IMR-90 (cell line): ENCODE measurements at regions not wholly inside any gene's neighbourhood (a gene's known extent, or its start where the extent isn't known, plus 50 kb on each side); places are given as distances from the start of the nearest gene placed in this dataset.

Experiments
- ATAC-seq: fragments of 200-7000 bp; cut with Tn5 transposase; 2 replicates; pipeline ENCODE4 v1.9.1; 2020; ENCODE audit warnings: low read depth, mild to moderate bottlenecking, moderate library complexity
- BruUV-seq: library from RNA; stranded (reverse); fragments of 400-500 nt; replicated peaks from 2 replicates; lab custom pipeline; 2021; lab: Mats Ljungman, UMichigan
- CTCF ChIA-PET: fragments of 300-600 bp; formaldehyde crosslinking; extraction: SDS; loops from one replicate; lab custom pipeline; 2021; ENCODE audit warnings: antibody characterized with exemption; lab: Yijun Ruan, JAX
- POLR2A ChIA-PET: fragments of 300-600 bp; sonication (Branson Sonifier 250); formaldehyde crosslinking; loops from one replicate; lab custom pipeline; 2022; ENCODE audit warnings: antibody characterized with exemption; ENCODE audit not compliant: unreplicated experiment; lab: Charles Lee
- DNase-seq: peaks from one replicate; pipeline ENCODE4 v3.0.0; 2013
- H2AFZ ChIP-seq: replicated peaks from 2 replicates; pipeline ENCODE3; 2013; ENCODE audit warnings: low read length, mild to moderate bottlenecking; ENCODE audit not compliant: poor library complexity
- H2AK5ac ChIP-seq: 2 replicates; pipeline ENCODE4 v1.6.1; 2013; ENCODE audit warnings: low read depth, low read length, inconsistent platforms
- H2AK9ac ChIP-seq: replicated peaks from 2 replicates; pipeline ENCODE3; 2013; ENCODE audit warnings: mild to moderate bottlenecking, low read depth, low read length, moderate library complexity; ENCODE audit not compliant: poor library complexity
- H2BK120ac ChIP-seq: 2 replicates; pipeline ENCODE4 v1.6.1; 2013; ENCODE audit warnings: low read depth, low read length, inconsistent platforms
- H2BK15ac ChIP-seq: 3 replicates; pipeline ENCODE4 v1.6.1; 2013; ENCODE audit warnings: low read depth, low read length, inconsistent platforms
- H2BK20ac ChIP-seq: 2 replicates; pipeline ENCODE4 v1.6.1; 2013; ENCODE audit warnings: low read depth, mild to moderate bottlenecking, inconsistent platforms, low read length, moderate library complexity
- H2BK5ac ChIP-seq: 2 replicates; pipeline ENCODE4 v1.6.1; 2013; ENCODE audit warnings: mild to moderate bottlenecking, low read depth, low read length, inconsistent platforms; ENCODE audit not compliant: poor library complexity, severe bottlenecking
- H3K14ac ChIP-seq: replicated peaks from 2 replicates; pipeline ENCODE4 v1.6.1; 2013; ENCODE audit warnings: low read depth, low read length, inconsistent platforms
- H3K18ac ChIP-seq: 2 replicates; pipeline ENCODE4 v1.6.1; 2013; ENCODE audit warnings: low read depth, low read length, control low read depth
- H3K23ac ChIP-seq: 2 replicates; pipeline ENCODE4 v1.6.1; 2013; ENCODE audit warnings: low read depth, low read length, inconsistent platforms
- H3K27ac ChIP-seq: 2 replicates; pipeline ENCODE4 v1.5.1; 2013; ENCODE audit warnings: mild to moderate bottlenecking, control low read depth, low read length; ENCODE audit not compliant: insufficient read depth
- H3K27me3 ChIP-seq: 2 replicates; pipeline ENCODE4 v1.6.1; 2013; ENCODE audit warnings: low read length; ENCODE audit not compliant: control insufficient read depth, insufficient read depth
- H3K36me3 ChIP-seq: 2 replicates; pipeline ENCODE4 v1.6.1; 2013; ENCODE audit warnings: low read length, mixed read lengths; ENCODE audit not compliant: control insufficient read depth, insufficient read depth
- H3K4ac ChIP-seq: 2 replicates; pipeline ENCODE4 v1.6.1; 2013; ENCODE audit warnings: low read depth, low read length, inconsistent platforms
- H3K4me1 ChIP-seq: 2 replicates; pipeline ENCODE4 v1.6.1; 2013; ENCODE audit warnings: low read length, mixed read lengths; ENCODE audit not compliant: control insufficient read depth, insufficient read depth
- H3K4me2 ChIP-seq: 2 replicates; pipeline ENCODE4 v1.6.1; 2013; ENCODE audit warnings: low read depth, mild to moderate bottlenecking, control low read depth, low read length, moderate library complexity
- H3K4me3 ChIP-seq: 2 replicates; pipeline ENCODE4 v1.5.1; 2013; ENCODE audit warnings: low read depth, mild to moderate bottlenecking, control low read depth, low read length, moderate library complexity; ENCODE audit not compliant: insufficient read depth
- H3K56ac ChIP-seq: 2 replicates; pipeline ENCODE4 v1.6.1; 2013; ENCODE audit warnings: low read length, inconsistent platforms; ENCODE audit not compliant: insufficient read depth; ENCODE audit errors: extremely low read depth
- H3K79me1 ChIP-seq, 2 experiments: 2 replicates each; pipeline ENCODE4 v1.6.1; 2013; ENCODE audit warnings: low read length in 2 of 2, inconsistent platforms in 1 of 2, low read depth in 1 of 2
- H3K9ac ChIP-seq: 2 replicates; pipeline ENCODE4 v1.6.1; 2013; ENCODE audit warnings: low read depth, low read length, control low read depth
- H3K9me1 ChIP-seq: 2 replicates; pipeline ENCODE4 v1.6.1; 2013; ENCODE audit warnings: low read length, inconsistent platforms; ENCODE audit not compliant: insufficient read depth
- H3K9me3 ChIP-seq: 2 replicates; pipeline ENCODE4 v1.6.1; 2013; ENCODE audit warnings: low read length; ENCODE audit not compliant: control insufficient read depth, insufficient read depth
- H4K20me1 ChIP-seq: 2 replicates; pipeline ENCODE4 v1.6.1; 2013; ENCODE audit warnings: low read length, inconsistent platforms; ENCODE audit not compliant: insufficient read depth
- H4K5ac ChIP-seq: 2 replicates; pipeline ENCODE4 v1.6.1; 2013; ENCODE audit warnings: mild to moderate bottlenecking, low read depth, low read length, control low read depth
- H4K8ac ChIP-seq, 2 experiments: 2 replicates each; pipeline ENCODE4 v1.6.1; 2013; ENCODE audit warnings: low read depth in 2 of 2, low read length in 2 of 2, control low read depth in 1 of 2, inconsistent platforms in 1 of 2
- H4K91ac ChIP-seq: 2 replicates; pipeline ENCODE4 v1.6.1; 2013; ENCODE audit warnings: low read depth, low read length, inconsistent platforms; ENCODE audit not compliant: insufficient read depth
- BHLHE40 ChIP-seq: fragments of 150-350 bp; IDR thresholded peaks from 2 replicates; pipeline ENCODE4 v1.6.1; 2016; ENCODE audit warnings: mild to moderate bottlenecking, low read depth, low read length
- CEBPB ChIP-seq: IDR thresholded peaks from 2 replicates; pipeline ENCODE4 v1.6.1; 2012; ENCODE audit warnings: low read depth, low read length, improper control_type of control experiment
- CHD1 ChIP-seq: IDR thresholded peaks from 2 replicates; pipeline ENCODE4 v1.6.1; 2012; ENCODE audit warnings: low read depth, low read length, improper control_type of control experiment
- CTCF ChIP-seq: conservative IDR thresholded peaks from 2 replicates; pipeline ENCODE4 v1.5.1; 2012; ENCODE audit warnings: mild to moderate bottlenecking, low read depth, low read length, improper control_type of control experiment
- ELK1 ChIP-seq: fragments of 150-350 bp; IDR thresholded peaks from 2 replicates; pipeline ENCODE4 v1.6.1; 2016; ENCODE audit warnings: low read depth, mild to moderate bottlenecking, low read length, moderate library complexity, borderline replicate concordance
- FOS ChIP-seq: fragments of 150-350 bp; IDR thresholded peaks from 2 replicates; pipeline ENCODE4 v1.6.1; 2016; ENCODE audit warnings: low read depth, low read length
- MAFK ChIP-seq: IDR thresholded peaks from 2 replicates; pipeline ENCODE4 v1.6.1; 2012; ENCODE audit warnings: low read depth, low read length, improper control_type of control experiment
- MAZ ChIP-seq: IDR thresholded peaks from 2 replicates; pipeline ENCODE4 v1.6.1; 2012; ENCODE audit warnings: low read depth, mild to moderate bottlenecking, low read length, improper control_type of control experiment, moderate library complexity, borderline replicate concordance
- MXI1 ChIP-seq: IDR thresholded peaks from 2 replicates; pipeline ENCODE4 v1.6.1; 2012; ENCODE audit warnings: low read depth, mild to moderate bottlenecking, low read length, moderate library complexity, borderline replicate concordance
- NFE2L2 ChIP-seq: fragments of 150-350 bp; IDR thresholded peaks from 2 replicates; pipeline ENCODE4 v1.6.1; 2016; ENCODE audit warnings: low read depth, mild to moderate bottlenecking, low read length
- POLR2A ChIP-seq: IDR thresholded peaks from 2 replicates; pipeline ENCODE4 v1.6.1; 2012; ENCODE audit warnings: mild to moderate bottlenecking, low read depth, low read length
- RAD21 ChIP-seq: IDR thresholded peaks from 2 replicates; pipeline ENCODE4 v1.6.1; 2012; ENCODE audit warnings: low read length, improper control_type of control experiment
- RCOR1 ChIP-seq: IDR thresholded peaks from 2 replicates; pipeline ENCODE4 v1.6.1; 2012; ENCODE audit warnings: mild to moderate bottlenecking, low read length, improper control_type of control experiment; ENCODE audit not compliant: insufficient replicate concordance
- RFX5 ChIP-seq: IDR thresholded peaks from 2 replicates; pipeline ENCODE4 v1.8.0; 2012; ENCODE audit warnings: low read depth, mild to moderate bottlenecking, low read length, moderate library complexity
- SMC3 ChIP-seq: fragments of 150-350 bp; IDR thresholded peaks from 2 replicates; pipeline ENCODE4 v1.6.1; 2016; ENCODE audit warnings: low read depth, mild to moderate bottlenecking, antibody characterized with exemption, low read length, moderate library complexity
- WGBS, 2 experiments: methylation state at CpG; one replicate each; pipeline versions ENCODE4 v1.1.5 to v1.1.7; 2013; ENCODE audit warnings: missing lambda C conversion rate in 2 of 2; ENCODE audit not compliant: insufficient read length in 1 of 2; ENCODE audit errors: extremely low coverage in 2 of 2; 5-methylcytosine and 5-hydroxymethylcytosine counted together
- dilution Hi-C: fragments of 300-500 bp; cut with HindIII; formaldehyde crosslinking; loops from one replicate; pipeline ENCODE4 v1.14.3; 2018; ENCODE audit warnings: low sequenced_read_pairs; ENCODE audit not compliant: unreplicated experiment
- in situ Hi-C: fragments of 300-500 bp; cut with MboI; formaldehyde crosslinking; loops from 3 replicates; pipeline ENCODE4 v1.14.3; 2019; ENCODE audit warnings: low sequenced_read_pairs, inconsistent platforms, mixed read lengths
- intact Hi-C: fragments of 100-400 bp; cut with micrococcal nuclease; formaldehyde crosslinking; loops from 2 replicates; pipeline ENCODE4 v1.10.0; 2022
- TF ChIP-seq, protein P1 (sequence below): fragments of 150-350 bp; IDR thresholded peaks from 2 replicates; pipeline ENCODE4 v1.6.1; 2017; ENCODE audit warnings: mild to moderate bottlenecking, antibody characterized with exemption, low read length, low read depth

DNA sequence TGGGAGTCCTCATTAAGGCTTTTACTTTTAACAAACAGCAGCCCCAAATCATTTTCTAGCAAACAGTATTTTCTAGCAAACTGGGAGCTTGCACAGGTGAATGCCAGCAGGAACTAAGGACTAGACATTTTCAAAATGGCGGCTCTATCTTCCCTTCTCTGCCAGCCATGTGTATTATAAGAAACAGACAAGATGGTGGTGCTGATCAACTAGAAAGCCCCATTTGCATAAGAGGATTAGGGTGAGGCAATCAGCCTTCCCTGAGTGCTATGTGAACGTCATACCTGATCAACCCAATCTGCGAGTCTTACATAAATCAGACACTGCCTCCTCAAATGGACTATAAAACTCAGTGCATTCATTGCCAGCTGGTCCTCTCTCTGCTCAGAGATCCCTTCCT is 479.6 kb downstream of the IPMK start:
- Histone ChIP-seq H3K9me3 (no peaks in the 10 kb centered on the region), H3K79me1 (no peaks in the 10 kb centered on the region), H3K4me2 (no peak overlapping the region), H2BK20ac (no peak overlapping the region), H2BK120ac (no peak overlapping the region), H2AK5ac (no peak overlapping the region), H2AFZ (no peak overlapping the region), H2AK9ac (no peak overlapping the region), H2BK15ac (no peak overlapping the region), H4K20me1 (no peaks in the 10 kb centered on the region), H3K23ac (no peak overlapping the region), H3K4me1 (no peaks in the 10 kb centered on the region), H4K5ac (no peak overlapping the region), H2BK5ac (no peak overlapping the region), H3K36me3 (no peaks in the 10 kb centered on the region), H3K4me3 (no peak overlapping the region), H3K4ac (no peak overlapping the region), H3K27me3 (no peaks in the 10 kb centered on the region), H3K27ac (no peak overlapping the region), H4K91ac (no peak overlapping the region), H3K14ac (no peak overlapping the region), H3K18ac (no peak overlapping the region), H3K9me1 (no peaks in the 10 kb centered on the region), H3K56ac (no peak overlapping the region), H4K8ac (no peak overlapping the region), H3K9ac (no peak overlapping the region)
- no TSS peak for BruUV-seq
- in situ Hi-C loops = no loop called here
- DNase-seq = no peak
- dilution Hi-C loops = no loop called here
- ChIA-PET POLR2A (no interaction called here), CTCF (no interaction called here)
- intact Hi-C loops = no loop called here
- ATAC-seq = no peak
- TF ChIP-seq RFX5 = no peak
- no peak for TF ChIP-seq BHLHE40
- no peak for TF ChIP-seq CHD1
- no peak for TF ChIP-seq FOS
- TF ChIP-seq, protein P1, sequence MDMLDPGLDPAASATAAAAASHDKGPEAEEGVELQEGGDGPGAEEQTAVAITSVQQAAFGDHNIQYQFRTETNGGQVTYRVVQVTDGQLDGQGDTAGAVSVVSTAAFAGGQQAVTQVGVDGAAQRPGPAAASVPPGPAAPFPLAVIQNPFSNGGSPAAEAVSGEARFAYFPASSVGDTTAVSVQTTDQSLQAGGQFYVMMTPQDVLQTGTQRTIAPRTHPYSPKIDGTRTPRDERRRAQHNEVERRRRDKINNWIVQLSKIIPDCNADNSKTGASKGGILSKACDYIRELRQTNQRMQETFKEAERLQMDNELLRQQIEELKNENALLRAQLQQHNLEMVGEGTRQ = no peak
- TF ChIP-seq RAD21 = no peak
- TF ChIP-seq CTCF = no peak
- no peak for TF ChIP-seq NFE2L2
- no peak for TF ChIP-seq SMC3
- no peak for TF ChIP-seq MXI1
- TF ChIP-seq CEBPB = no peak
- no peak for TF ChIP-seq POLR2A
- TF ChIP-seq MAFK = no peak
- TF ChIP-seq MAZ = no peak
- no peak for TF ChIP-seq RCOR1
- TF ChIP-seq ELK1 = no peak
- WGBS, 2 experiments = 62% methylated on average over 2 of the region's 3 CpGs; no CpG with 5 or more reads in 1 of the 2 experiments
